Activated naive CD8-positive, alpha-beta T cell treated with anti-CD3 and anti-CD28 coated beads, Interleukin-2, amount 10 ng/mL, durations not matched to agents 7 days and 5 days (primary cell): ENCODE measurements at regions not wholly inside any gene's neighbourhood (a gene's known extent, or its start where the extent isn't known, plus 50 kb on each side); places are given as distances from the start of the nearest gene placed in this dataset.
"Not testable (repeated sequence)": the region's sequence is repeated elsewhere in the genome, so short reads cannot be mapped to it uniquely, and the experiment has no call there.

Experiments used
- ATAC-seq: fragments of 150-1000 bp; cut with Tn5 transposase; one replicate; pipeline ENCODE4 v1.10.0; 2021; ENCODE audit warnings: low read depth, moderate library complexity
- POLR2A ChIA-PET: fragments of 350-600 bp; sonication (Branson Sonifier 250); formaldehyde crosslinking; loops from one replicate; lab custom pipeline; 2021; ENCODE audit warnings: antibody characterized with exemption; lab: Charles Lee
- DNase-seq: peaks from one replicate; pipeline ENCODE4 v3.0.0; 2021
- H3K27ac Mint-ChIP-seq: one replicate; pipeline ENCODE4 v1.8.0; 2022; ENCODE audit warnings: mild to moderate bottlenecking, mixed read lengths
- H3K27me3 Mint-ChIP-seq: one replicate; pipeline ENCODE4 v1.8.0; 2022; ENCODE audit warnings: mild to moderate bottlenecking, moderate library complexity, mixed read lengths
- H3K36me3 Mint-ChIP-seq: one replicate; pipeline ENCODE4 v1.8.0; 2021; ENCODE audit warnings: mild to moderate bottlenecking, mixed read lengths
- H3K4me1 Mint-ChIP-seq: one replicate; pipeline ENCODE4 v1.8.0; 2021; ENCODE audit warnings: mixed read lengths
- H3K4me3 Mint-ChIP-seq: one replicate; pipeline ENCODE4 v1.8.0; 2022; ENCODE audit warnings: mild to moderate bottlenecking, moderate library complexity, mixed read lengths
- H3K9me3 Mint-ChIP-seq: one replicate; pipeline ENCODE4 v1.8.0; 2021; ENCODE audit warnings: mixed read lengths

DNA sequence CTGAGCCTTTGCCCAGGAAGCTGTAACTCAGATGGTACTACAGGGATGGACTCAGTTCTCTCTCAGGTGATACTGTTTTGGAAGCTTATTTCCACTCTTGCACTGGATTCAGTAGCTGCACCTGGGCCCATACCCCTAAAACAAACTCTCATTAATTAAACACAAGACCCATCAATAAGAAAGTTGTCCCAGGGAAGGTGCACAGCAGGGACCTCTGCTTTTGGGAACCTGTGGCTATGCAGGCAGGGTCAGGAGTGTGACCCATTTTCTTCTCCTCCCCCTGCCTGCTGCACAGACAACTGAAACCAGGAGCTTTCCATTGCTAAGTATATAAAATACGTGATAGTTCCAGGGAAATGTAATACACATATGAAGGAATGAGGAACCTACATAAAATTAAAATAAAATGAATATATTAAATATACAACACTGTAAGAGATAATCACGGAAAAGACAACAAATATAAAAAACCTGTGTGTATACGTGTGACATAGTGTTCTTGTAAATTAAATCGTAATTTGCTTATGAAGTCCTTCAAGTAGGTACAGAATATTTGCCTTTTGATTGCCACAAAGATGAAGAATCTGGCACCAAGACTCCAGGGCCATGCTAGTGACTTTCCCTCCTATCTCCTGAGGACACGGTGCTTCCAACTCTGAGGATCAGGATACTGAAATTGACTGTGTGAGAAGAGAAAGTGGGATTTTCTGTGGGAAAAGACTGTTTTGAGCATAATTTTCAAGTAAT, 101.6 kb upstream of the GOLGA6L6 start:
- POLR2A ChIA-PET, result no interaction called here
- H3K4me3 Mint-ChIP-seq, result no peak overlapping the region

DNA sequence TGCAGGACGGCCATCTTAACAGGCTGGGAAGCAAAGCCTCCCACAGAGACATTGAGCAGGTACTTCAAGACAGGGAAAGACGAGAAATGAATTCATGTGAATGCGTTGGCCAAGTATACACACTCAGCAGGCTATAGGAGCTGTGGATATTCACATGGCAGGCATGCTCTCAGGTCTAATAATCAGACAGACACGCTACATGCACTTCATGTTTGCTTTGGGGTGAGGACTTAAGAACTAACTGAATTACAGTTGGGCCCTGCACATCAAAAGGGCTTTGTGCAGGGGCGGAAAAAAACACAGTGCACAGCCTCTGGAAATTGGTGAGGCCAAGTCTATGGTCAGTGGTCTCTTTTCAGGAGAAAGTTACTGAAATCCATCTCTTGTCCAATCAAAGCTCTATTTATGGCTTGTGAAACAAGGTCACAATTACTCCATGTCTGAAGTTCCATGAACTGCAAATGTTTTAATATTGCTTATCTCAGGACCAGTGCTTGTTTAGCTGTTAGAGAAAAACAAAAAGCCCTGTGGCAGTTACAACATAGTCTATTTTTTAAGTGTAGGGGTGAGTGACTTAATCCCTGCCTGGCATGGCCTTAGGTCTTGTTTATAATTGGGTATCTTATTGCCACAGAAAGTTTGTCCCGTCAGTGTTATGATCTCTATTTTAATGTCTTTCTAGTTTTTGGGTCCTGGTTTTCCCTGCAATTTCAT, 100.6 kb upstream of the GOLGA6L6 start:
- ATAC-seq (no peak), DNase-seq (no peak)
- Mint-ChIP-seq H3K27ac (no peak overlapping the region), H3K36me3 (no peaks in the 10 kb centered on the region), H3K4me3 (no peak overlapping the region), H3K27me3 (peaks cover 12% of the 10 kb centered on the region), H3K4me1 (no peaks in the 10 kb centered on the region), H3K9me3 (no peaks in the 10 kb centered on the region)
- POLR2A ChIA-PET, result no interaction called here

More for the DNA sequence above, 101.6 kb upstream of the GOLGA6L6 start:
- no peaks in the 10 kb centered on the region for H3K9me3 Mint-ChIP-seq
- H3K27ac Mint-ChIP-seq, result no peak overlapping the region
- no peaks in the 10 kb centered on the region for H3K36me3 Mint-ChIP-seq
- H3K27me3 Mint-ChIP-seq, result peaks cover 12% of the 10 kb centered on the region
- ATAC-seq, result no peak
- no peak for DNase-seq
- no peaks in the 10 kb centered on the region for H3K4me1 Mint-ChIP-seq

DNA sequence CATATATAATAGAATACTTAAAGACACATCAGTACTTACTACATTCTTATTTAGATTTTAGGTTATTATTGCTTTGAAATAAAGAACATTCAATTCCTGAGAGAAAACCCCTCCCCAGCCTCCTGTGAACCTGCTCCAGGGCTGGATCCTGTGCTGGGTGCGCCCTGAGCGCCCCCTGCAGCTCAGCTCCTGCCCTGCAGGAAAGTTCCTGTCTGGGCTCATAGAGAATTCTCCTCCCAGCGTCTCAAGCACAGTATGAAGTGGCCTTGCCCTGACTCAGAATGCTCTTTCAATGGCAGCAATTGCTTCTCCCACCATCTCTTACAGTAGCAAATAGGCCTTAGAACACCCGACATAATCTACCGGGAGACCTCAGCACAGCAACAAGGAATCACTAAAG, 98.8 kb upstream of the GOLGA6L6 start:
- POLR2A ChIA-PET, H3K27ac Mint-ChIP-seq, DNase-seq, H3K4me1 Mint-ChIP-seq, H3K9me3 Mint-ChIP-seq, H3K36me3 Mint-ChIP-seq, H3K4me3 Mint-ChIP-seq: not testable (repeated sequence)
- peak; percentile 69 for ATAC-seq
- H3K27me3 Mint-ChIP-seq, result peaks cover 12% of the 10 kb centered on the region

DNA sequence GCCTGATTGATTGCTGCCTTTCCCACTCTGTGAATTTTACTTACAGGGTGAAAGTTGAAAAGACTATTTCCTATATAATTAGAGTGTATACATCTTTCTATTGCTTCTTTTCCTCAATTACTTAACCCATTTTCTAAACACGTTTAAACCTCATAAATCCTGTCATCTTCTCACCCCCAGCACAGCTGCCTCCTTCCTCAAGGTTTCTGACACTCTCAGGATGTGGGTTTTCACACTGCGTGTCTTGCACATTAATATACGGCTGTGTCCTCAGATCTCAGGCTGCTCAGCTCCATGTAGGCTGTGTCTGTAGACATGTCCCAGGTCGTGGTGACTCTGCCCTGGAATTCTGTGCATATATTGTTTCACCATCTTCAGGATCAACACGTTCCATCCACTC, 97.6 kb upstream of the GOLGA6L6 start:
- DNase-seq, H3K36me3 Mint-ChIP-seq, H3K9me3 Mint-ChIP-seq, H3K4me1 Mint-ChIP-seq, H3K4me3 Mint-ChIP-seq, POLR2A ChIA-PET, H3K27ac Mint-ChIP-seq: not testable (repeated sequence)
- H3K27me3 Mint-ChIP-seq, result peaks cover 12% of the 10 kb centered on the region
- peak; percentile 56 for ATAC-seq

DNA sequence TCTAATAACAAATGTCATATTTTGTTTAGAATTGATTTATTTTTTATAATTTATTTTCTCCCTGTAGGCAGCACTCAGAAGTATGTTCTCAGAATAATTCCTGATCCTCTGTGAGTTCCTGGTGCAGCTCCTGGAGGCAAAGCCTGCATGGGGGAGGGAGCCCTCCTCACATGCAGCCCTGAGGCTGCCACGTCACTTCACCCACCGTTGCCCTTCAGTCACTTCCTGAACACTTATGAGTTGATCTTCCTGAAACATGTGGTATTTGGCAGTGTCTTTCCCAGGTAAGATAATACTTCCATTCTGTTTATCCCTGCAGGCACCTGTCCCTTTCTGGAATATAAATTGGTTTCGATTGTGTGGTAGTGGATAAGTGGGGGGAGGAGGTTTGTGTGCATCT, 95.9 kb upstream of the GOLGA6L6 start:
- DNase-seq, H3K27ac Mint-ChIP-seq, H3K9me3 Mint-ChIP-seq, H3K4me3 Mint-ChIP-seq, H3K27me3 Mint-ChIP-seq, H3K36me3 Mint-ChIP-seq, POLR2A ChIA-PET, H3K4me1 Mint-ChIP-seq: not testable (repeated sequence)
- peak; percentile 46 for ATAC-seq

DNA sequence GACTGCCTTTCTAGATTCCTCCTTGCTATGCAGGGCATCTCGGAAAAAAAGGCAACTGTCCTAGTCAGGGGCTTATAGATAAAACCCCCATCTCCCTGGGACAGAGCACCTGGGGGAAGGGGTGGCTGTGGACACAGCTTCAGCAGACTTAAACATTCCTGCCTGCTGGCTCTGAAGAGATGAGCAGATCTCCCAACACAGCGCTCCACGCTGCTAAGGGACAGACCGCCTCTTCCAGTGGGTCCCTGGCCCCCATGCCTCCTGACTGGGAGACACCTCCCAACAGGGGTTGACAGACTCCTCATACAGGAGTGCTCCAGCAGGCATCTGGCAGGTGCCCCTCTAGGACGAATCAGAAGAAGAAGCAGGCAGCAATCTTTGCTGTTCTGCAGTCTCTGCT, 87.9 kb upstream of the GOLGA6L6 start:
- DNase-seq, H3K4me1 Mint-ChIP-seq, ATAC-seq, H3K9me3 Mint-ChIP-seq, H3K27me3 Mint-ChIP-seq, H3K36me3 Mint-ChIP-seq, H3K4me3 Mint-ChIP-seq, POLR2A ChIA-PET, H3K27ac Mint-ChIP-seq: not testable (repeated sequence)

DNA sequence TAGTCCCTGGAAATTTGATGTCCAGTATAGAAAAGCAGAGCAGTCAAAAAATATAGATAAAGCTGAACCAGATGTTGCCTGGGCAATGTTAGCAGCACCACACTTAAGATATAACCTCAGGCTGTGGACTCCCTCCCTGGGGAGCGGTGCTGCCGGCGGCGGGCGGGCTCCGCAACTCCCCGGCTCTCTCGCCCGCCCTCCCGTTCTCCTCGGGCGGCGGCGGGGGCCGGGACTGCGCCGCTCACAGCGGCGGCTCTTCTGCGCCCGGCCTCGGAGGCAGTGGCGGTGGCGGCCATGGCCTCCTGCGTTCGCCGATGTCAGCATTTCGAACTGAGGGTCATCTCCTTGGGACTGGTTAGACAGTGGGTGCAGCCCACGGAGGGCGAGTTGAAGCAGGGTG, 86.9 kb upstream of the GOLGA6L6 start:
- POLR2A ChIA-PET, H3K27ac Mint-ChIP-seq, H3K9me3 Mint-ChIP-seq, H3K4me1 Mint-ChIP-seq, H3K27me3 Mint-ChIP-seq, H3K36me3 Mint-ChIP-seq, DNase-seq, H3K4me3 Mint-ChIP-seq: not testable (repeated sequence)
- ATAC-seq, result peak; percentile 61

DNA sequence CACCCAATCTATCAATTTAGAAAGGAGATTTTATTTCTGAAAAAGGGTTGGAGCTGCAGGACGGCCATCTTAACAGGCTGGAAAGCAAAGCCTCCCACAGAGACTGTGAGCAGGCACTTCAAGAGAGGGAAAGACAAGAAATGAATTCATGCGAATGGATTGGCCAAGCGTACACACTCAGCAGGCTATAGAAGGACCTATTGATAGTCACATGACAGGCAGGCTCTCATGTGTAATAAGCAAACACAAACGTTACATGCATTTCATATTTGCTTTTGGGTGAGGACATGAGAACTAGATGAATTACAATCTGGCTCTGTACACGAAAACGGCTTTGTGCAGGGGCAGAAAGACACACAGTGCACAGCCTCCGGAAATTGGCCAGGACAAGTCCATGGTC, 83.9 kb upstream of the GOLGA6L6 start:
- H3K27ac Mint-ChIP-seq, POLR2A ChIA-PET, H3K27me3 Mint-ChIP-seq, H3K4me1 Mint-ChIP-seq, ATAC-seq, H3K4me3 Mint-ChIP-seq, DNase-seq, H3K36me3 Mint-ChIP-seq, H3K9me3 Mint-ChIP-seq: not testable (repeated sequence)

DNA sequence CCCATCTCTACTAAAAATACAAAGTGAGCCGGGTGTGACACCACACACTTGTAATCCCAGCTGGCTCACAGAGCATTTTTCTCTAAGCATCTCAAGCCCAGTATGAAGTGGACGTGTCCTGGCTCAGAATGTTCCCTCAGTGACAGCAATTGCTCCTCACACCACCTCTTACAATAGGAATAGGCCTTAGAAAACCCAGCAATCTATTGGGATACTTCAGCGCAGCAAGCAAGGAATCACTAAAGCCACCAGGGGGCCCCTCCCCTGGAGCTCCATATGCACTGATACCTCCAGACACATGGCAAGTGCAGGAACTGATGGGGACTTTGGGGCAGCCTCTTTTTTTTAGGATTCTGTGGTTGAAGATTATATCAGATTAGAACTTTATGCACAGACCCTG, 82.5 kb upstream of the GOLGA6L6 start:
- H3K9me3 Mint-ChIP-seq, H3K36me3 Mint-ChIP-seq, POLR2A ChIA-PET, H3K4me3 Mint-ChIP-seq, DNase-seq, H3K4me1 Mint-ChIP-seq, ATAC-seq, H3K27me3 Mint-ChIP-seq, H3K27ac Mint-ChIP-seq: not testable (repeated sequence)

DNA sequence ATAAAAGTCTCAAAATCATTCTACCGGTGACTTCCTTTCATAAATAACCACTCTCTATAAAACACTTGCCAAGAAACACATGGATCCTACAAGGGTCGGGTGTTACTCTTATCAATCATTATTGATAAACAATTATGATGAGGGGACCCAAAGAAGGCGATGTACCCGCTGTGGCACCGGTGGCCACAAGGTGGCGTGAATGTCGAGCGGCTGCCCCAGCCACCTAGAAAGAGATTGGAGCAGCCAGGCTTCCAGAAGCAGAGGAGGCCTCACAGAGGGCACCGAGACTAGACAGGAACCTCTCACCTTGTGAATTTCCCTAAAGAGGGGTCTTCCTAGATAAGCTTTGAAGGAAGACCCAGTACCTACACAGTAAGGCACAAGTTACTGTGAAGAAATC, 80.5 kb upstream of the GOLGA6L6 start:
- H3K4me3 Mint-ChIP-seq, DNase-seq, H3K4me1 Mint-ChIP-seq, H3K9me3 Mint-ChIP-seq, H3K27me3 Mint-ChIP-seq, H3K36me3 Mint-ChIP-seq, H3K27ac Mint-ChIP-seq, POLR2A ChIA-PET: not testable (repeated sequence)
- peak; percentile 66 for ATAC-seq

DNA sequence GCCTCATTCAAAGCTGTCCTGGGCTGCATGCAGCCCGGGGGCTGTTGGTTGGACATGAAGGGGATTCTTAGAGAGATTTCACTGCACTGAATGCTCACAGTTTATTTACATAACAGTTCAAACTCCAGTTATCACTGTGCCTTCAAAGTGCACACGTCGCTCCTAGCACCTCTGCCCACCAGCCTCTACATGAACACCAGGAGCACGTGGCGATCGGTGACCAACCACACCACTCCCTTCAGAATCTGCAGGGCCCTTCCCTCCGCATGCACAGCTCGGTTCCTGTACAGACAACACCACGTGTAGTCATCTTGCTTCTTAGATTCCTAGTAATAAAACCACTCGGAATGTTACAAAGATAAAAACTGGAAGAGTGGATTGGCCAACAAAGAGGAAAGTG, 72.9 kb upstream of the GOLGA6L6 start:
- DNase-seq, H3K4me1 Mint-ChIP-seq, ATAC-seq, H3K36me3 Mint-ChIP-seq, POLR2A ChIA-PET, H3K27me3 Mint-ChIP-seq, H3K9me3 Mint-ChIP-seq, H3K27ac Mint-ChIP-seq, H3K4me3 Mint-ChIP-seq: not testable (repeated sequence)

DNA sequence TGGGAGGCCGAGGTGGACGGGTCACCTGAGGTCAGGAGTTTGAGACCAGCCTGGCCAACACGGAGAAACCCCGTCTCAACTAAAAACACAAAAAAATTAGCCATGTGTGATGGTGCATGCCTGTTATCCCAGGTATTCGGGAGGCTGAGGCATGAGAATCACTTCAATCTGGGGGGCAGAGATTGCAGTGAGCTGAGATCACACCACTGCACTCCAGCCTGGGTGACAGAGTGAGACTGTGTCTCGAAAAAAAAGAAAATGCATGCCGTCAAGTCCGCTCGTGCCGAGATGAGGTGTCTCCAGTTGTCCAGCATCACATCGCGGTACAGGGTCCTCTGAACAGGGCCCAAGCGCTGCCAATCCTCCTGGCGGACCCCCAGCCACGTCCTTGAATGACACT, 71.2 kb upstream of the GOLGA6L6 start:
- H3K27me3 Mint-ChIP-seq, ATAC-seq, DNase-seq, H3K36me3 Mint-ChIP-seq, POLR2A ChIA-PET, H3K4me1 Mint-ChIP-seq, H3K9me3 Mint-ChIP-seq, H3K27ac Mint-ChIP-seq, H3K4me3 Mint-ChIP-seq: not testable (repeated sequence)

DNA sequence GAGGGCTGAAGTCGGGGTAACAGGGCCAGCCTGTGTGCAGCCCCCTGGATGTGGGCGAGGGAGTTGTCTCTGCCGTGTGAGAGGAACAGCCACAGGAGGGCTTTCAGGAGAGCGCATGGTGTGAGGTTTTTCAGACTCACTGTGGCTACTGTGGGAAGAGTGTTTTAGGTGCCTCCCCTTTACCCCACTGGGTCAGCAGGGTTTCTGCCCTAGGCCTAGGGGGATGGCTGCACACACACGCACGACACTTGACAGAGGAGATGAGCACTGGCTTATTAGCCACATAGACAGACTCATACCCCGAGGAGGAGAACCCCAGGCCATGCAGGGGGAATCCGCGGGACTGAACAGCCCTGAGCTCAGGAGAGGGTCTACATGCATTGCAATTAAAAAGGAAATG, 70.8 kb upstream of the GOLGA6L6 start:
- POLR2A ChIA-PET, ATAC-seq, H3K4me3 Mint-ChIP-seq, H3K4me1 Mint-ChIP-seq, H3K36me3 Mint-ChIP-seq, H3K27ac Mint-ChIP-seq, H3K9me3 Mint-ChIP-seq, H3K27me3 Mint-ChIP-seq, DNase-seq: not testable (repeated sequence)

DNA sequence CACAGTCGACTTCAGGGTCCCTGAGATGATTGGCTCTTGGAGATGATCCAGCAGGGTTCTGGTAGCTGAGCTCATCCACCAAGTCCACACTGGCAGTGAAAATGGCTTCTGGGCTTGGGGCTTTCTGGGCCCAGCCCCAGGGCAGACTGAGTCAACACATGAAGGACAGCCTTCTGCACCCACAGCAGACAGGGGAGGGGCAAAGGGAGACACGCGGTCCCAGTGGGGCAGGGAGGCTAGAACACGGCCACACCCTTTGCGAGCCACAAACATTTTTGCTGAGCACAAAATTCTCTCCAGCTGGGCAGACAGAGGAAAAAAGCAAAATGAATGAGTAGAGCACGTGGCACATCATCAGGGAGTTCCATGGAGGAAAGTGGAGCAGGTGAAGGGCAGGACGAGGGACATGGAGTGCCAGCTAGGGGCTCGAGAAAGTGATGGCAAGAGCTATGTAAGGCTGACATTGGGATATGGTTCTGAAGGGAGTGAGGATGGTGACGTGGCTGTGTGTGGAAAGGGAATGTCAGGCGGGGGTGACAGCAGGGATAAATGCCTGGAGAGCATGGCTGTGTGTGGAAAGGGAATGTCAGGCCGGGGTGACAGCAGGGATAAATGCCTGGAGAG, 70.2 kb upstream of the GOLGA6L6 start:
- H3K36me3 Mint-ChIP-seq, H3K27me3 Mint-ChIP-seq, ATAC-seq, H3K4me1 Mint-ChIP-seq, H3K4me3 Mint-ChIP-seq, H3K9me3 Mint-ChIP-seq, DNase-seq, POLR2A ChIA-PET, H3K27ac Mint-ChIP-seq: not testable (repeated sequence)
